NT2/D1 (cell line): ENCODE measurements at regions not wholly inside any gene's neighbourhood (a gene's known extent, or its start where the extent isn't known, plus 50 kb on each side); places are given as distances from the start of the nearest gene placed in this dataset.

Source experiments
- SUZ12 ChIP-seq: IDR thresholded peaks from 2 replicates; pipeline ENCODE4 v1.6.1; 2011; ENCODE audit not compliant: insufficient read length, insufficient read depth; ENCODE audit errors: extremely low read depth
- YY1 ChIP-seq: IDR thresholded peaks from 2 replicates; pipeline ENCODE4 v1.6.1; 2011; ENCODE audit not compliant: insufficient read length, insufficient read depth
- ZNF274 ChIP-seq: IDR thresholded peaks from 2 replicates; pipeline ENCODE4 v1.6.1; 2011; ENCODE audit warnings: mild to moderate bottlenecking, low read depth, low read length

DNA sequence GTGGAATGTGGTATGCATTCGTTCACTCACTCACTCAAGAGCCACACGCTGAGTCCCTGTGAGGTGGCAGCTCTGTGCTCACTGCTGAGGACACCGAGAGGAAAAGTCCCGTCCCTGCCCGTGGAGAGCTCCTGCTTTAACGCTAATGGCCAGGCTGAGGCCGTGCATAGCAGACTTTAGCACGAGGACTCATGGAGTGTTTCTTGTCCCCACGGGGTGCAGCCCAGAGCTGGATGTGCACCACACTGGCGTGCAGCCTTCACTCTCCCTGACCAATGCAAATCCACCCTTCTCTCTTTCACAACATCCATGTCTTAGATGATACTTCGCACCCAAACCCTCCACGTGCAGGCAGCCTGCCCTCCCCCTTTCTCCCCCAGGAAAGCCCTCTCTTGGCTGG, 159.6 kb upstream of the ZNF536 start:
- TF ChIP-seq ZNF274 (no peak), YY1 (no peak), SUZ12 (no peak)
